Immature natural killer cell (primary cell): ENCODE measurements at regions not wholly inside any gene's neighbourhood (a gene's known extent, or its start where the extent isn't known, plus 50 kb on each side); places are given as distances from the start of the nearest gene placed in this dataset.
"Not testable (repeated sequence)": the region's sequence is repeated elsewhere in the genome, so short reads cannot be mapped to it uniquely, and the experiment has no call there.

Experiments used
- DNase-seq, 3 donors: peaks; one replicate each; pipeline ENCODE4 v3.0.0; 2022; ENCODE audit warnings: mixed read lengths in 1 of 3
- H3K27ac Mint-ChIP-seq, 6 donors: one replicate each; pipeline ENCODE4 v1.8.0; 2020; ENCODE audit warnings: mixed read lengths in 6 of 6, mild to moderate bottlenecking in 5 of 6, inconsistent platforms in 4 of 6, moderate library complexity in 3 of 6
- H3K27me3 Mint-ChIP-seq, 3 donors: one replicate each; pipeline ENCODE4 v1.8.0; 2020 to 2021; ENCODE audit warnings: low read depth in 3 of 3, mild to moderate bottlenecking in 3 of 3, mixed read lengths in 3 of 3, moderate library complexity in 3 of 3, inconsistent platforms in 1 of 3
- H3K36me3 Mint-ChIP-seq, 3 donors: one replicate each; pipeline ENCODE4 v1.8.0; 2020; ENCODE audit warnings: mixed read lengths in 3 of 3, inconsistent platforms in 2 of 3, mild to moderate bottlenecking in 2 of 3
- H3K4me1 Mint-ChIP-seq, 2 donors: one replicate each; pipeline ENCODE4 v1.8.0; 2020; ENCODE audit warnings: inconsistent platforms in 2 of 2, mild to moderate bottlenecking in 2 of 2, mixed read lengths in 2 of 2, moderate library complexity in 1 of 2
- H3K4me3 Mint-ChIP-seq, 5 donors: one replicate each; pipeline ENCODE4 v1.8.0; 2020; ENCODE audit warnings: mild to moderate bottlenecking in 5 of 5, mixed read lengths in 5 of 5, inconsistent platforms in 3 of 5, moderate library complexity in 3 of 5
- H3K9me3 Mint-ChIP-seq, 6 donors: one replicate each; pipeline ENCODE4 v1.8.0; 2020; ENCODE audit warnings: mild to moderate bottlenecking in 6 of 6, mixed read lengths in 6 of 6, inconsistent platforms in 4 of 6, moderate library complexity in 3 of 6

DNA sequence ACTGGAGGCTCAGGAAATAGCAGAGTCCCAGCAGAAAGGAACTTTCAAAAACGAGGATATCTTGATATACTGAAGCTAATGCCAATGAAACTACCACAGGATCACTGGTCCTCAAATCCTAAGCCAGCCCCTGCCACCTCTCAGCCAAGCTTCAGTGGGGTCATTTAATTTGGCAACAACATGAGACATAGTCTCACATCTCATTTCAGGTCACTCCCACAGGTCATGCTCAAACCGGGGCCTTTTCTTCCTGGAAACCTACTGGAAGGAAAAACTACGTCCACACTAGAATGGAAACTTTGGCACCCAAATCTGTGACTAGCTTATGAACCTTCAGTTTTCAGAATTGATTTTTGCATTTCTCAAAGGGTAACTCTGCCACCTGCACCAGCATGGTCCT lies 61.9 kb upstream of the CYP2D6 start:
- H3K27ac Mint-ChIP-seq, result peak overlapping the region in 2 of 6 donors; percentile 70 to 77
- no peak for DNase-seq

DNA sequence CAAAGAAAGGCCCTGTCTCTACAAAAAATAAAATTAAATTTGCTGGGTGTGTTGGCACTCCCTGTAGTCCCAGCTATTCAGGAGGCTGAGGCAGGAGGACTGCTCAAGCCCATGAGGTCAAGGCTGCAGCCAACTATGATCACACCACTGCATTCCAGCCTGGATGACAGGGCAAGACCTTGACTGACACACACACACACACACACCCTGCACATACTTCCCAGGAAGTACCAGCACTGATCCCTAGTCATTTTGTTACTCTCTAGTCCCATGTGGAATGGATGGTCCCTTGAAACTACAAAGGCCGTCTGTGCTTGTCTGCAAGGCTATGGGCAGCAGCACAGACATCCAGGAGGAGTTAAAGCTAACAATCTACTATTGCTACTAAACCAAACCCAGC lies 59.7 kb upstream of the CYP2D6 start:
- Mint-ChIP-seq H3K27ac (no peak overlapping the region), H3K36me3 (no peaks in the 10 kb centered on the region), H3K27me3 (peaks cover 0 to 1% (median 0%) of the 10 kb centered on the region in 3 donors), H3K9me3 (no peaks in the 10 kb centered on the region), H3K4me1 (peaks cover 55 to 83% of the 10 kb centered on the region in 2 donors), H3K4me3 (no peak overlapping the region)
- DNase-seq, result no peak

More for the DNA sequence above, 61.9 kb upstream of the CYP2D6 start:
- no peaks in the 10 kb centered on the region for H3K9me3 Mint-ChIP-seq
- H3K4me3 Mint-ChIP-seq, result no peak overlapping the region
- peaks cover 53 to 75% of the 10 kb centered on the region in 2 donors for H3K4me1 Mint-ChIP-seq
- H3K36me3 Mint-ChIP-seq, result no peaks in the 10 kb centered on the region
- H3K27me3 Mint-ChIP-seq, result peaks cover 0 to 1% (median 0%) of the 10 kb centered on the region in 3 donors

DNA sequence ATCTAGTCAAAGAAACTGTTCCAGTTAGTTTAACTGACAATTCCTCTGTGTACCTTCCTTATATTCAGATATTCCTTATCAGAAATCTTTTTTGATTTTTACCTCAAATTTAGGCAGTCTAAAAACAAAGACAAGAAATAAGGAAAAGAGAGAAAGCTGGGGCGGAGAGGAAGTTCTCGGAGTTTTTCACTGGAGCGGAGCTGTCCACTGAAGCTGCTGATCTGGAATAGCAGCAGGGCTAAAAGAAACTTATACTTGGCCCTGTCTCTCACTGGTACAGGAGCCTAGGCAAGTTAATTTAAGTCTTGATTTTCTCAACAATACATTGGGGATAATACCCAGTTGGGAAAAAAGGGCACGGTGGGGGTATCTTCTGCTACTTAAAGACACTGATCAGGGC lies 59.2 kb upstream of the CYP2D6 start:
- Mint-ChIP-seq H3K27me3 (peaks cover 0 to 1% (median 0%) of the 10 kb centered on the region in 3 donors), H3K4me1 (peaks cover 53 to 81% of the 10 kb centered on the region in 2 donors), H3K9me3 (no peaks in the 10 kb centered on the region), H3K36me3 (no peaks in the 10 kb centered on the region), H3K4me3 (no peak overlapping the region), H3K27ac (no peak overlapping the region)
- DNase-seq, result no peak

DNA sequence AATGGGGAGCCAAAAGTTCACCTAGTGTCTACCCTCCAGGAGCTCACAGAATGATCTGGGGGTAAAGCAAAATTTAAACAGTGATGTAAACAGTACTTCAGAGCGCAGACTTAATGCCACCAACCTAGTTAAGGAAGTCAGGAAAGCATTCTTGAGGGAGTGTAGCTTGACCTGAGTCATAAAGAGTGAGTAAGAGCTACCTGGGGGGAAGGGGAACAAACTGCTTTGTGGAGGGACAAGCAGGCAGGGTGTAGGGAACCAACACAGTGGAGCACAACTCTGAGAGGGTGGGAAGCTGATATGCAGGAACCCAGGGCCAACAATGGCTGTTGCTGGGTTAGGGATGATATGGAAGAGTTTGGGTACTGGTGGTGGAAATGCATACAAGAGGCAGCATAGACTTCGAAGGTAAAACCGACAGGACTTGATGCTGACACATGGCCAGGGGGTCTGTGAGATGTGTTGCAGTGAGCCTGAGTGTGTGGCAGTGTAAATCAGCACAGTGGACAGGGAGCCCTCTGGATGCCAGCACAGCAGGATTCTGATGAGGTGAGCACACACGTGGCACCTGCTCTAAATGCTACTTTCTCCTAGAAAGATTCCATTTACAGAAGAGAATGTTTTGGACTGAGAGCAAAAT lies 58.3 kb upstream of the CYP2D6 start:
- DNase-seq, result no peak
- Mint-ChIP-seq H3K27me3 (peaks cover 0 to 1% (median 0%) of the 10 kb centered on the region in 3 donors), H3K9me3 (no peaks in the 10 kb centered on the region), H3K4me3 (no peak overlapping the region), H3K36me3 (no peaks in the 10 kb centered on the region), H3K4me1 (peaks cover 45 to 79% of the 10 kb centered on the region in 2 donors), H3K27ac (peak overlapping the region in 5 of 6 donors; percentile 34 to 84 (median 49))

DNA sequence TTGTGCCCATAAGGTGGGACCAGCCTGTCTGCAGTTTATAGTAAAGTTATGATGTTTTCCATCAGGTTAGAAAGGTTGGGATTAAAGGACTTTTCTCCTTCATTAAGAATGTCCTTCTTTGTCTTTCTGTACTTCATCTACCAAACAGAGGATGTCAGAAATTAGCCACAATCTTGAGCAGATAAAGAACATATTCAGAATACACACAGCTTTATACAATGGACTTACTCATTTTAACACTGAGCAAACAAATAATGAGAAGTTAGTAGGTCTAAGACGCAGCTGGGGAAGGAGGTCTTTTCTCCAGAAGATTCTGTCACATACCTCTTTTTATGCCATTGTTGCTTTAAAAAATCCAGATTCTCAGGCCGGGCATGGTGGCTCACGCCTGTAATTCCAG lies 57.0 kb upstream of the CYP2D6 start:
- Mint-ChIP-seq H3K4me1 (peaks cover 45 to 79% of the 10 kb centered on the region in 2 donors), H3K4me3 (no peak overlapping the region), H3K27me3 (no peaks in the 10 kb centered on the region), H3K9me3 (no peaks in the 10 kb centered on the region), H3K27ac (peak overlapping the region in 1 of 6 donors; percentile 53), H3K36me3 (no peaks in the 10 kb centered on the region)
- DNase-seq, result no peak

DNA sequence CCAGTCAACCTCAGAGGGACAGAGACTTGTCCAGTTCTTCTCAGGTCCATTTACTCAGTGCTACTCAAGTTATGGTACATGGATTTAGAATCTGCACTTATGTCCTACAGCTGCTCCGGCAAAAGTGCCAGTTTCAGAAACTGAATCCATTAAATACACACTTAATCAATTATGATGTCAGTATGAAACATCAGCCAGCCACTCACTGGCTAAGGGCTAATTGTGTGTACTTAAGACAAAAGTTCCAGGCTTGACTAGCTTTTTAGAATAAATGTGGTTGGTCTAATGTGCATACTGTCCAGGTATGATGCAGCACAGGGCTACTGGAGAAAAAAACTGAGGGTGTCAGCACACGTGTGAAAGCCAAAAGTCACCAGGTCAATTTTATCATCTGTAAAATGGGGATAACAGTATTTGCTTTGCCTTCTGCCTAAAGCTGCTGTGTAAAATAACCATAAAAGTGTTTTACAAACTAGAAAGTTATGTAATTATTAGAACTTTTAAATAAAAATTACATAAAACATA lies 55.4 kb upstream of the CYP2D6 start:
- peaks cover 48 to 78% of the 10 kb centered on the region in 2 donors for H3K4me1 Mint-ChIP-seq
- H3K4me3 Mint-ChIP-seq, result no peak overlapping the region
- no peaks in the 10 kb centered on the region for H3K9me3 Mint-ChIP-seq
- no peaks in the 10 kb centered on the region for H3K36me3 Mint-ChIP-seq
- H3K27me3 Mint-ChIP-seq, result no peaks in the 10 kb centered on the region
- DNase-seq, result no peak
- H3K27ac Mint-ChIP-seq, result no peak overlapping the region

DNA sequence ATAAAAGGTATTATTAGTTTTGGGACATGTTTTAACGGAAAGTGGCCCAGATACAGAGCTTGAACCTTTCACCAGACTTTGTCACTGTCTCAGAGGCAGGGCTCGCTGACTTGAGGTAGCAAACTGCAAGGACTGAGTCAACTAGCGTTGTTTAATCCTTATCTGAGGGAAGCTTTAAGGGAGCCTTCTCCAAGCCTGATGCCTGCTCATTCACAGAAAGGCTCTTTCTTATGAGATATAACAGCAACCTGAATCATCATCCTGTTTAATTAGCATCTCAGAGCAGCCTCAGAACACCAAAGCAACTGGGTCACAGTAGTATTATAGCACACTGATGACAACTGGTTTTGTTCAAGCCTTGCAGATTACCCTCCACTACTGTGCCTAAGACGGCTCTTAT lies 54.2 kb upstream of the CYP2D6 start:
- no peak for DNase-seq
- peaks cover 56 to 87% of the 10 kb centered on the region in 2 donors for H3K4me1 Mint-ChIP-seq
- H3K27me3 Mint-ChIP-seq, result no peaks in the 10 kb centered on the region
- H3K9me3 Mint-ChIP-seq, result no peaks in the 10 kb centered on the region
- no peak overlapping the region for H3K27ac Mint-ChIP-seq
- no peak overlapping the region for H3K4me3 Mint-ChIP-seq
- no peaks in the 10 kb centered on the region for H3K36me3 Mint-ChIP-seq

DNA sequence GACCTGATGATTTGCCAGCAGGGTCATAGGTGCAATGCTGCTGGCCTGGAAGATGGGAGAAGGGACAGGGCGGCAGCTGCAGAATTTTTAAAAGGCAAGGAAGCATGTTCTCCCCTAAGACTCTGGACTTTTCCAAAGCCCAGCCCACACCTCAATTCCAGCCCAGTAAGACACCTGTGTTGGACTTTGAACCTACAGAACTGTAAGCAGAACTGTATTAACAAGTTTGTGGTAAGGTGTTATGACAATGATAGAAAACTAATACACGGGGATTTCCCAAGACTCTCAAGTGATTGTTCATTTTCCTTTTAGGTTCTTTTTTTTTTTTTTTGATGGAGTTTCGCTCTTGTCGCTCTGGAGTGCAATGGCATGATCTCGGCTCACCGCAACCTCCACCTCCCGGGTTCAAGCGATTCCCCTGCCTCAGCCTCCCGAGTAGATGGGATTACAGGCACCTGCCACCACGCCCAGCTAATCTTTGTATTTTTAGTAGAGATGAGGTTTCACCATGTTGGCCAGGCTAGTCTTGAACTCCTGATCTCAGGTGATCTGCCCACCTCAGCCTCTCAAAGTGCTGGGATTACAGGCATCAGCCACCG lies 53.0 kb upstream of the CYP2D6 start:
- H3K4me1 Mint-ChIP-seq, result peaks cover 60 to 85% of the 10 kb centered on the region in 2 donors
- H3K27me3 Mint-ChIP-seq, H3K36me3 Mint-ChIP-seq: not testable (repeated sequence)

DNA sequence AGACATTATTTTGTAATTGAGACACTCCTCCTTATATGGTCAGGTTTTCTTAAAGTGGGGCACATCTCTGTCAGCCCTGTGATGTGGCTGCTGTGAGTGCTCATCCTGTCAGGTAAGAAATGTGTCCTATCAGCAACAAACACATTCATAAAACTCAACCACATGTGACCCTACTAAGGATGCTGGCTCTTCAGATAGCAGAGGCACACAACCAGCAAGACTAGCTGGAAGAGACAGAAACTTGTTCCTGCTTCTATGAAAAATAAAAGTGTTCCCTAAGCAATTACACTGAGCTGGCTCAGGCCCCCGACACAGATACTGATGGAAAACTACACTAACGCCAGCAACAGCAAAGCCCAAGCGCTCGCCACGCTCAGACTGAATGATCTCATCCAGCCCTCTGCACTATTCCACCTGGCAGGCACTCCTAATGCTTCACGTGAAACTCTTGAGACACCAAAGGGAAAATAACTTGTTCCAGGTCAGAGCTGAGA lies 49.8 kb upstream of the CYP2D6 start:
- H3K9me3 Mint-ChIP-seq, result no peaks in the 10 kb centered on the region
- H3K4me1 Mint-ChIP-seq, result peaks cover 48 to 78% of the 10 kb centered on the region in 2 donors
- peak overlapping the region; percentile 17 to 84 (median 54) for H3K27ac Mint-ChIP-seq

More for the DNA sequence above, 53.0 kb upstream of the CYP2D6 start:
- H3K4me3 Mint-ChIP-seq, H3K27ac Mint-ChIP-seq, DNase-seq, H3K9me3 Mint-ChIP-seq: not testable (repeated sequence)

More for the DNA sequence above, 49.8 kb upstream of the CYP2D6 start:
- H3K36me3 Mint-ChIP-seq, result peaks cover 6 to 25% (median 11%) of the 10 kb centered on the region in 3 donors
- H3K4me3 Mint-ChIP-seq, result no peak overlapping the region
- peaks cover 0 to 1% (median 0%) of the 10 kb centered on the region in 3 donors for H3K27me3 Mint-ChIP-seq
- peak in 1 of 3 donors; percentile 9 for DNase-seq
